ENCODE measurements at regions not wholly inside any gene's neighbourhood (a gene's known extent, or its start where the extent isn't known, plus 50 kb on each side); places are given as distances from the start of the nearest gene placed in this dataset.

- POLR2A ChIA-PET = no interaction called here
- Mint-ChIP-seq H3K4me3 (no peak overlapping the region), H3K27me3 (no peaks in the 10 kb centered on the region), H3K9me3 (peaks cover 3% of the 10 kb centered on the region), H3K27ac (no peak overlapping the region), H3K4me1 (no peaks in the 10 kb centered on the region), H3K36me3 (ENCODE audit: low read depth) (no peaks in the 10 kb centered on the region)
- DNase-seq = no peak
- CTCF ChIA-PET = no interaction called here
Observed at GRCh38 chr1:56340977-56341376, 238.4 kb downstream of the PLPP3 start.

GRCh38 chr1:56339786-56340465, 239.4 kb downstream of the PLPP3 start:
- H3K4me3 Mint-ChIP-seq = no peak overlapping the region
- CTCF ChIA-PET = no interaction called here

GRCh38 chr1:56339093-56339492, 240.3 kb downstream of the PLPP3 start:
- H3K27me3 Mint-ChIP-seq = no peaks in the 10 kb centered on the region

More at GRCh38 chr1:56339786-56340465, 239.4 kb downstream of the PLPP3 start:
- H3K4me1 Mint-ChIP-seq = no peaks in the 10 kb centered on the region
- DNase-seq = no peak
- no peaks in the 10 kb centered on the region for H3K27me3 Mint-ChIP-seq
- peaks cover 3% of the 10 kb centered on the region for H3K9me3 Mint-ChIP-seq
- no peaks in the 10 kb centered on the region for H3K36me3 Mint-ChIP-seq (ENCODE audit: low read depth)
- no peak overlapping the region for H3K27ac Mint-ChIP-seq
- POLR2A ChIA-PET = no interaction called here

GRCh38 chr1:56336982-56337381, 242.4 kb downstream of the PLPP3 start:
- no peaks in the 10 kb centered on the region for H3K27me3 Mint-ChIP-seq
- H3K36me3 Mint-ChIP-seq (ENCODE audit: low read depth) = no peaks in the 10 kb centered on the region
- H3K9me3 Mint-ChIP-seq = no peaks in the 10 kb centered on the region
- no peak for DNase-seq
- no peak overlapping the region for H3K27ac Mint-ChIP-seq
- H3K4me1 Mint-ChIP-seq = no peaks in the 10 kb centered on the region
- ChIA-PET POLR2A (no interaction called here), CTCF (no interaction called here)
- no peak overlapping the region for H3K4me3 Mint-ChIP-seq

More at GRCh38 chr1:56339093-56339492, 240.3 kb downstream of the PLPP3 start:
- CTCF ChIA-PET = no interaction called here
- H3K4me3 Mint-ChIP-seq = no peak overlapping the region
- no peaks in the 10 kb centered on the region for H3K36me3 Mint-ChIP-seq (ENCODE audit: low read depth)
- no peak for DNase-seq
- H3K9me3 Mint-ChIP-seq = peaks cover under 1% of the 10 kb centered on the region
- POLR2A ChIA-PET = no interaction called here
- no peaks in the 10 kb centered on the region for H3K4me1 Mint-ChIP-seq
- no peak overlapping the region for H3K27ac Mint-ChIP-seq

GRCh38 chr1:56335394-56335793, 244.0 kb downstream of the PLPP3 start:
- H3K9me3 Mint-ChIP-seq = no peaks in the 10 kb centered on the region
- H3K36me3 Mint-ChIP-seq (ENCODE audit: low read depth) = no peaks in the 10 kb centered on the region
- no peaks in the 10 kb centered on the region for H3K27me3 Mint-ChIP-seq
- ChIA-PET POLR2A (no interaction called here), CTCF (no interaction called here)
- H3K4me3 Mint-ChIP-seq = no peak overlapping the region
- H3K4me1 Mint-ChIP-seq = peaks cover 2% of the 10 kb centered on the region
- DNase-seq = no peak
- no peak overlapping the region for H3K27ac Mint-ChIP-seq

GRCh38 chr1:56334047-56334446, 245.3 kb downstream of the PLPP3 start:
- no peak for DNase-seq
- peaks cover 5% of the 10 kb centered on the region for H3K4me1 Mint-ChIP-seq
- H3K27me3 Mint-ChIP-seq = no peaks in the 10 kb centered on the region
- POLR2A ChIA-PET = no interaction called here
- H3K4me3 Mint-ChIP-seq = no peak overlapping the region
- H3K36me3 Mint-ChIP-seq (ENCODE audit: low read depth) = no peaks in the 10 kb centered on the region
- H3K27ac Mint-ChIP-seq = no peak overlapping the region
- H3K9me3 Mint-ChIP-seq = no peaks in the 10 kb centered on the region
- CTCF ChIA-PET = interaction anchor here (0.6 kb wide), 1 partner anchor 42 kb away, joined by 4 read pairs; no protein-coding TSS in a partner anchor

- Mint-ChIP-seq H3K9me3 (no peaks in the 10 kb centered on the region), H3K4me3 (no peak overlapping the region), H3K27me3 (no peaks in the 10 kb centered on the region), H3K36me3 (ENCODE audit: low read depth) (no peaks in the 10 kb centered on the region), H3K4me1 (peaks cover 5% of the 10 kb centered on the region), H3K27ac (no peak overlapping the region)
- ChIA-PET POLR2A (interaction anchor here (0.6 kb wide), 1 partner anchor 519 kb away, joined by 3 read pairs; no protein-coding TSS in a partner anchor), CTCF (interaction anchor here (0.6 kb wide), 1 partner anchor 43 kb away, joined by 4 read pairs; no protein-coding TSS in a partner anchor)
- no peak for DNase-seq
Observed at GRCh38 chr1:56333461-56333860, 245.9 kb downstream of the PLPP3 start.

- no peaks in the 10 kb centered on the region for H3K27me3 Mint-ChIP-seq
- no peak for DNase-seq
- peaks cover 5% of the 10 kb centered on the region for H3K4me1 Mint-ChIP-seq
- no peak overlapping the region for H3K27ac Mint-ChIP-seq
- CTCF ChIA-PET = interaction anchor here (1.2 kb wide), 1 partner anchor 1009 kb away, joined by 3 read pairs; no protein-coding TSS in a partner anchor
- H3K9me3 Mint-ChIP-seq = no peaks in the 10 kb centered on the region
- no peak overlapping the region for H3K4me3 Mint-ChIP-seq
- POLR2A ChIA-PET = no interaction called here
- no peaks in the 10 kb centered on the region for H3K36me3 Mint-ChIP-seq (ENCODE audit: low read depth)
Observed at GRCh38 chr1:56331892-56332567, 247.3 kb downstream of the PLPP3 start.

GRCh38 chr1:56331207-56331891, 248.0 kb downstream of the PLPP3 start:
- no peaks in the 10 kb centered on the region for H3K9me3 Mint-ChIP-seq
- no peaks in the 10 kb centered on the region for H3K36me3 Mint-ChIP-seq (ENCODE audit: low read depth)
- H3K4me3 Mint-ChIP-seq = no peak overlapping the region
- no peak for DNase-seq
- ChIA-PET CTCF (no interaction called here), POLR2A (interaction anchor here (0.7 kb wide), 1 partner anchor 1157 kb away, joined by 3 read pairs; no protein-coding TSS in a partner anchor)
- peaks cover 5% of the 10 kb centered on the region for H3K4me1 Mint-ChIP-seq
- H3K27ac Mint-ChIP-seq = no peak overlapping the region
- no peaks in the 10 kb centered on the region for H3K27me3 Mint-ChIP-seq

- ChIA-PET CTCF (interaction anchor here (0.5 to 1.3 kb wide), 2 partner anchors 17 to 358 kb away, joined by 3 to 4 read pairs; no protein-coding TSS in a partner anchor), POLR2A (no interaction called here)
- Mint-ChIP-seq H3K4me1 (peaks cover 5% of the 10 kb centered on the region), H3K27me3 (no peaks in the 10 kb centered on the region), H3K9me3 (no peaks in the 10 kb centered on the region), H3K4me3 (no peak overlapping the region), H3K27ac (no peak overlapping the region), H3K36me3 (ENCODE audit: low read depth) (no peaks in the 10 kb centered on the region)
- DNase-seq = no peak
Observed at GRCh38 chr1:56330391-56331026, 248.9 kb downstream of the PLPP3 start.

GRCh38 chr1:56329970-56330369, 249.4 kb downstream of the PLPP3 start:
- Mint-ChIP-seq H3K4me3 (no peak overlapping the region), H3K27ac (no peak overlapping the region), H3K27me3 (no peaks in the 10 kb centered on the region), H3K9me3 (no peaks in the 10 kb centered on the region), H3K4me1 (peaks cover 5% of the 10 kb centered on the region), H3K36me3 (ENCODE audit: low read depth) (no peaks in the 10 kb centered on the region)
- ChIA-PET CTCF (interaction anchor here (1.3 kb wide), 1 partner anchor 16 kb away, joined by 4 read pairs; no protein-coding TSS in a partner anchor), POLR2A (no interaction called here)
- no peak for DNase-seq

GRCh38 chr1:56327195-56327594, 252.2 kb downstream of the PLPP3 start:
- H3K27ac Mint-ChIP-seq = no peak overlapping the region
- ChIA-PET CTCF (no interaction called here), POLR2A (no interaction called here)
- H3K4me1 Mint-ChIP-seq = peaks cover 5% of the 10 kb centered on the region
- H3K27me3 Mint-ChIP-seq = no peaks in the 10 kb centered on the region
- H3K4me3 Mint-ChIP-seq = no peak overlapping the region
- H3K36me3 Mint-ChIP-seq (ENCODE audit: low read depth) = no peaks in the 10 kb centered on the region
- DNase-seq = no peak
- H3K9me3 Mint-ChIP-seq = no peaks in the 10 kb centered on the region

- no peak overlapping the region for H3K27ac Mint-ChIP-seq
- H3K36me3 Mint-ChIP-seq (ENCODE audit: low read depth) = no peaks in the 10 kb centered on the region
- ChIA-PET POLR2A (interaction anchor here (0.7 kb wide), 1 partner anchor 34 kb away, joined by 3 read pairs; no protein-coding TSS in a partner anchor), CTCF (no interaction called here)
- no peaks in the 10 kb centered on the region for H3K9me3 Mint-ChIP-seq
- peaks cover 5% of the 10 kb centered on the region for H3K4me1 Mint-ChIP-seq
- DNase-seq = no peak
- H3K27me3 Mint-ChIP-seq = no peaks in the 10 kb centered on the region
- H3K4me3 Mint-ChIP-seq = no peak overlapping the region
Observed at GRCh38 chr1:56326056-56326455, 253.3 kb downstream of the PLPP3 start.

All from activated CD4-positive, alpha-beta T cell treated with anti-CD3 and anti-CD28 coated beads, Interleukin-2, amount 10 ng/mL, durations not matched to agents 7 days and 5 days (primary cell).